ENCODE measurements at regions not wholly inside any gene's neighbourhood (a gene's known extent, or its start where the extent isn't known, plus 50 kb on each side); places are given as distances from the start of the nearest gene placed in this dataset.

GRCh38 chr3:8113626-8114025 lies 388.0 kb upstream of the LMCD1 start:
- TF ChIP-seq, protein P1, sequence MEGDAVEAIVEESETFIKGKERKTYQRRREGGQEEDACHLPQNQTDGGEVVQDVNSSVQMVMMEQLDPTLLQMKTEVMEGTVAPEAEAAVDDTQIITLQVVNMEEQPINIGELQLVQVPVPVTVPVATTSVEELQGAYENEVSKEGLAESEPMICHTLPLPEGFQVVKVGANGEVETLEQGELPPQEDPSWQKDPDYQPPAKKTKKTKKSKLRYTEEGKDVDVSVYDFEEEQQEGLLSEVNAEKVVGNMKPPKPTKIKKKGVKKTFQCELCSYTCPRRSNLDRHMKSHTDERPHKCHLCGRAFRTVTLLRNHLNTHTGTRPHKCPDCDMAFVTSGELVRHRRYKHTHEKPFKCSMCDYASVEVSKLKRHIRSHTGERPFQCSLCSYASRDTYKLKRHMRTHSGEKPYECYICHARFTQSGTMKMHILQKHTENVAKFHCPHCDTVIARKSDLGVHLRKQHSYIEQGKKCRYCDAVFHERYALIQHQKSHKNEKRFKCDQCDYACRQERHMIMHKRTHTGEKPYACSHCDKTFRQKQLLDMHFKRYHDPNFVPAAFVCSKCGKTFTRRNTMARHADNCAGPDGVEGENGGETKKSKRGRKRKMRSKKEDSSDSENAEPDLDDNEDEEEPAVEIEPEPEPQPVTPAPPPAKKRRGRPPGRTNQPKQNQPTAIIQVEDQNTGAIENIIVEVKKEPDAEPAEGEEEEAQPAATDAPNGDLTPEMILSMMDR (IDR thresholded peaks at IDR 0.05; ENCODE audit: poor library complexity), result no peak
- no peak for TF ChIP-seq EZH2 (IDR thresholded peaks at IDR 0.05; ENCODE audit: borderline replicate concordance)
